Kidney (tissue), 13 donors: ENCODE measurements at regions not wholly inside any gene's neighbourhood (a gene's known extent, or its start where the extent isn't known, plus 50 kb on each side); places are given as distances from the start of the nearest gene placed in this dataset.

Experiments used
- DNase-seq, 5 donors: peaks; one replicate each; pipeline ENCODE4 v3.0.0-alpha.2; 2013 to 2020
- FAIRE-seq: peaks from 2 replicates; lab custom pipeline; 2012; peaks lifted over from hg19 to GRCh38; lab: Jason Lieb, UNC
- H3K27ac ChIP-seq, 2 donors: one replicate each; pipeline ENCODE4 v1.7.0; 2013; ENCODE audit warnings: low read depth in 2 of 2, low read length in 2 of 2, inconsistent platforms in 1 of 2
- H3K27me3 ChIP-seq: one replicate; pipeline ENCODE4 v1.7.1; 2013; ENCODE audit warnings: low read length, inconsistent platforms; ENCODE audit not compliant: control insufficient read depth, insufficient read depth
- H3K36me3 ChIP-seq, 3 donors: one replicate each; pipeline versions ENCODE4 v1.7.0 to v1.7.1; 2013; ENCODE audit warnings: low read length in 3 of 3, control low read depth in 1 of 3, inconsistent platforms in 1 of 3; ENCODE audit not compliant: insufficient read depth in 3 of 3, control insufficient read depth in 2 of 3
- H3K4me1 ChIP-seq, 3 donors: one replicate each; pipeline versions ENCODE4 v1.7.0 to v1.7.1; 2013; ENCODE audit warnings: low read length in 3 of 3, inconsistent platforms in 1 of 3, low read depth in 1 of 3; ENCODE audit not compliant: control insufficient read depth in 2 of 3, insufficient read depth in 2 of 3
- H3K4me3 ChIP-seq, 3 donors: one replicate each; pipeline versions ENCODE4 v1.7.0 to v1.8.1; 2013; ENCODE audit warnings: low read length in 3 of 3, control low read depth in 1 of 3, inconsistent platforms in 1 of 3
- H3K9ac ChIP-seq, 3 donors: one replicate each; pipeline versions ENCODE4 v1.7.0 to v1.7.1; 2013; ENCODE audit warnings: low read length in 3 of 3, control low read depth in 1 of 3, inconsistent platforms in 1 of 3
- H3K9me3 ChIP-seq, 3 donors: one replicate each; pipeline versions ENCODE4 v1.7.0 to v1.7.1; 2013; ENCODE audit warnings: low read length in 3 of 3, control low read depth in 1 of 3, inconsistent platforms in 1 of 3; ENCODE audit not compliant: control insufficient read depth in 2 of 3, insufficient read depth in 1 of 3
- intact Hi-C: fragments of 100-400 bp; cut with DNase I; formaldehyde crosslinking; loops from one replicate; pipeline ENCODE4 v1.11.1; 2022
- TF ChIP-seq, protein P1 (sequence below): IDR thresholded peaks from 3 replicates; pipeline ENCODE4 v1.5.1; 2012; ENCODE audit warnings: mild to moderate bottlenecking, moderate library complexity, borderline replicate concordance; ENCODE audit not compliant: insufficient read depth; ENCODE audit errors: extremely low read depth
- donor health status: control.
- donor health status: control.
- donor health status: control.
- donor health status: control.
- donor health status: control.
- donor health status: DM: yes; HTN: yes; CAD: no.
- donor health status: Normal renal cell carcinoma (clear cell type).

- Histone ChIP-seq H3K9ac (no peak overlapping the region), H3K4me1 (no peaks in the 10 kb centered on the region), H3K27me3 (no peaks in the 10 kb centered on the region), H3K27ac (no peak overlapping the region), H3K36me3 (no peaks in the 10 kb centered on the region), H3K9me3 (no peaks in the 10 kb centered on the region), H3K4me3 (no peak overlapping the region)
- peak in 1 of 5 donors; percentile 47 for DNase-seq
- TF ChIP-seq, protein P1, sequence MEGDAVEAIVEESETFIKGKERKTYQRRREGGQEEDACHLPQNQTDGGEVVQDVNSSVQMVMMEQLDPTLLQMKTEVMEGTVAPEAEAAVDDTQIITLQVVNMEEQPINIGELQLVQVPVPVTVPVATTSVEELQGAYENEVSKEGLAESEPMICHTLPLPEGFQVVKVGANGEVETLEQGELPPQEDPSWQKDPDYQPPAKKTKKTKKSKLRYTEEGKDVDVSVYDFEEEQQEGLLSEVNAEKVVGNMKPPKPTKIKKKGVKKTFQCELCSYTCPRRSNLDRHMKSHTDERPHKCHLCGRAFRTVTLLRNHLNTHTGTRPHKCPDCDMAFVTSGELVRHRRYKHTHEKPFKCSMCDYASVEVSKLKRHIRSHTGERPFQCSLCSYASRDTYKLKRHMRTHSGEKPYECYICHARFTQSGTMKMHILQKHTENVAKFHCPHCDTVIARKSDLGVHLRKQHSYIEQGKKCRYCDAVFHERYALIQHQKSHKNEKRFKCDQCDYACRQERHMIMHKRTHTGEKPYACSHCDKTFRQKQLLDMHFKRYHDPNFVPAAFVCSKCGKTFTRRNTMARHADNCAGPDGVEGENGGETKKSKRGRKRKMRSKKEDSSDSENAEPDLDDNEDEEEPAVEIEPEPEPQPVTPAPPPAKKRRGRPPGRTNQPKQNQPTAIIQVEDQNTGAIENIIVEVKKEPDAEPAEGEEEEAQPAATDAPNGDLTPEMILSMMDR, result no peak
- intact Hi-C loops, result no loop called here
- FAIRE-seq, result no peak
Observed at GRCh38 chr3:127394031-127394430, 106.2 kb upstream of the PRR20G start.

DNA sequence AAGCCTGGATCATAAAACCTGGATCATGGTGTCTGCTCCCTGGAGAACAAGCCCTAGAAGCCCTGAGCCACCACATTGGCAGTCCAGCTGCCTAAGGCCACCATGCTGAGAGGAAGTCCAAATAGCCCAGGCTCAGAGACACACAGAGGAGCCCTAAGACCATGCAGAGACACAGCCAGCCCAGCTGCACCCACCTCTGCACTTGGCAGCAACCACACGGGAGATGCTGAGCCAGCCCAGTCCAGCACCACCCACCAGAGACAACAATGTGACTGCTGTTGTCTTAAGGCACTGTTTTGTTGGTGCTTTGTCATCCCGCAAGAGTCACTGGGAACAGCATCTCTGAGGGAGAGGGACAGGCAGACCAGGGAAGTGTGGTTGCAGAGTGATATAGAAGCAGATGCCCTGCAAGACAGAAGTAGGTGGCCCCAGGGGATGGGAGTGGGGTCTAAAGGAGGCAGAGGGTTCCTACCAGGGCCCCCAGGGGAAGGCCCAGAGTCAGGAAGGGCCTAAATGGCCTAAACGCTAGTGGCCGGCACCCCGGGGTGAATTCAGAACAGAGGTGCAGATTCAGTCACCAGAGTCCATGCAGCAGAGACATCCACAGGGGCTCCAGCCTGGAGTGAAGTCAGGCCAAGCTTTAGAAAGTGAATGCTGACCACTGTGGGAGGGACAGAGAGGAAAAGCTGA, 105.4 kb upstream of the PRR20G start:
- TF ChIP-seq, protein P1, result no peak
- H3K36me3 ChIP-seq, result no peaks in the 10 kb centered on the region
- H3K4me3 ChIP-seq, result no peak overlapping the region
- no peaks in the 10 kb centered on the region for H3K27me3 ChIP-seq
- no peaks in the 10 kb centered on the region for H3K4me1 ChIP-seq
- no peaks in the 10 kb centered on the region for H3K9me3 ChIP-seq
- FAIRE-seq, result no peak
- intact Hi-C loops, result no loop called here
- H3K27ac ChIP-seq, result no peak overlapping the region
- no peak overlapping the region for H3K9ac ChIP-seq
- DNase-seq, result peak in 1 of 5 donors; percentile 45

DNA sequence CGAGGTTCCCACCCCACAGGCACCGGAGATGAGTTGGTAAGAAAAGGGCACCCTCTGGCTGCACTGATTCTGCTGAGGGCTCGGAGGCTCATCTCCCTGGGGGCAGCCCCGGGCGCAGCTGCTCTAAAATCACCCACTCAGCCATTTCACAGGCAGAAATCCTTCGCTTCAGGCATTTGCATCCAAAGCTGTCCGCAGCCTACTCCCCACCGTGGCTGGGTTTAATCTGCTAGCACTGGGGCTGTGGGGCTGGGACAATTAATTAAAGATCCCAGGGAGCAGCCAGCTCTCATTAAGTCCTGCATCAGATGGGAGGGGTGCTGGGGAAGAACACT, 104.3 kb upstream of the PRR20G start:
- no peaks in the 10 kb centered on the region for H3K27me3 ChIP-seq
- FAIRE-seq (no peak), DNase-seq (no peak)
- TF ChIP-seq, protein P1, result no peak
- intact Hi-C loops, result no loop called here
- H3K27ac ChIP-seq, result no peak overlapping the region
- no peaks in the 10 kb centered on the region for H3K36me3 ChIP-seq
- no peaks in the 10 kb centered on the region for H3K9me3 ChIP-seq
- no peak overlapping the region for H3K9ac ChIP-seq
- H3K4me1 ChIP-seq, result no peaks in the 10 kb centered on the region
- H3K4me3 ChIP-seq, result no peak overlapping the region
